Activated B cell treated with CpG ODN at 0.5 μM for 24 hours (primary cell): ENCODE measurements at regions not wholly inside any gene's neighbourhood (a gene's known extent, or its start where the extent isn't known, plus 50 kb on each side); places are given as distances from the start of the nearest gene placed in this dataset.

Source experiments
- ATAC-seq: fragments of 200-7000 bp; cut with Tn5 transposase; one replicate; pipeline ENCODE4 v1.10.0; 2021; ENCODE audit warnings: low read depth, mild to moderate bottlenecking, moderate library complexity
- CTCF ChIA-PET: fragments of 350-600 bp; sonication (Branson Sonifier 250); formaldehyde crosslinking; loops from one replicate; lab custom pipeline; 2021; ENCODE audit warnings: antibody characterized with exemption; lab: Charles Lee
- POLR2A ChIA-PET: fragments of 350-600 bp; sonication (Branson Sonifier 250); formaldehyde crosslinking; loops from one replicate; lab custom pipeline; 2021; ENCODE audit warnings: antibody characterized with exemption; lab: Charles Lee
- DNase-seq: peaks from one replicate; pipeline ENCODE4 v3.0.0; 2022
- H3K27ac Mint-ChIP-seq: one replicate; pipeline ENCODE4 v1.8.0; 2020; ENCODE audit warnings: mixed read lengths
- H3K27me3 Mint-ChIP-seq: one replicate; pipeline ENCODE4 v1.8.0; 2021; ENCODE audit warnings: mixed read lengths
- H3K36me3 Mint-ChIP-seq: one replicate; pipeline ENCODE4 v1.8.0; 2021; ENCODE audit warnings: low read depth, mixed read lengths
- H3K4me1 Mint-ChIP-seq: one replicate; pipeline ENCODE4 v1.8.0; 2021; ENCODE audit warnings: mixed read lengths
- H3K4me3 Mint-ChIP-seq: one replicate; pipeline ENCODE4 v1.8.0; 2020; ENCODE audit warnings: mild to moderate bottlenecking, mixed read lengths
- H3K9me3 Mint-ChIP-seq: one replicate; pipeline ENCODE4 v1.8.0; 2020; ENCODE audit warnings: mixed read lengths
- intact Hi-C: fragments of 100-400 bp; cut with micrococcal nuclease; formaldehyde crosslinking; loops from one replicate; pipeline ENCODE4 v1.15.1; 2024
- TF ChIP-seq, protein P1 (sequence below): fragments of 200-600 bp; IDR thresholded peaks from one replicate; pipeline ENCODE4 v1.8.0; 2022; ENCODE audit warnings: antibody characterized with exemption, mild to moderate bottlenecking

DNA sequence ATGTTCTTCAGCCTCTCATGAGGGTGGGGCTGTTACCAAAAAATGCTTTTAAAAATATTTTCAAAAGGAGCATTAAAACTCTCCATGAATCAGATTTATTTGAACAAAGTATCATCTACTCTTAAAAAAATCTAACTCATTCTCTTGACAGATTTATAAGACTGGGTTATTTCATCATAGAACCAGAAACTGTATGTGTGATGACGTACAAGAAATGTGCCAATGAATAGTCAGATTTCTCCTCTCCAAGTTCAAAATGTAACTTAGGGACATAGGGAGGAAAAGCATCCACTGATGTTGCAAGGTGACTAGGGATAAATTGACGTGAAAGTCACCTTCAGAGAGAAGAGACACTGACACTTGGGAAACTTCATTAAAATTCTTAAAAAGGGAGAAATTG is 89.1 kb upstream of the CLNK start:
- POLR2A ChIA-PET = no interaction called here
- no peak for ATAC-seq

DNA sequence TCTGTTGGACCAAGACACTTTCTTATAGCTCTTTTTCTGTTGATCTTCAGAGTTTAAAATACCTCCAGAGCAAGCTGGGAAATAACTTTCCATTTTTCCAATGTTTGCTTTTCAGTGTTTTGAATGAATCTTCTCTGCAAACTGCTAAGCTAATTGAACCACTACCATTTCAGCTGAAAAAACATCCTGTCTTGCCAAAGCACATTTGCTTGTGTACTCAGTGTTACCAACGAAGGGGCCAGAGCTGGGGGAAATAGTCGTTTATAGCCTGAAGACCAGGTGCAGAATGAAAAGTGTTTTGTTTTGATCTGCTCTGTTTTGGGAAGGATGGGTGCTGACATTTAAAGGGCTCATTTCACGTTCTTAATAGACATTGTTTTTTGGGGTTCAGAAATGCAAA is 88.4 kb upstream of the CLNK start:
- ChIA-PET POLR2A (no interaction called here), CTCF (no interaction called here)

More for the DNA sequence above, 89.1 kb upstream of the CLNK start:
- Mint-ChIP-seq H3K36me3 (no peaks in the 10 kb centered on the region), H3K4me3 (no peak overlapping the region), H3K27me3 (no peaks in the 10 kb centered on the region), H3K9me3 (no peaks in the 10 kb centered on the region), H3K27ac (no peak overlapping the region), H3K4me1 (peaks cover 2% of the 10 kb centered on the region)
- DNase-seq = no peak
- CTCF ChIA-PET = no interaction called here
- TF ChIP-seq, protein P1, sequence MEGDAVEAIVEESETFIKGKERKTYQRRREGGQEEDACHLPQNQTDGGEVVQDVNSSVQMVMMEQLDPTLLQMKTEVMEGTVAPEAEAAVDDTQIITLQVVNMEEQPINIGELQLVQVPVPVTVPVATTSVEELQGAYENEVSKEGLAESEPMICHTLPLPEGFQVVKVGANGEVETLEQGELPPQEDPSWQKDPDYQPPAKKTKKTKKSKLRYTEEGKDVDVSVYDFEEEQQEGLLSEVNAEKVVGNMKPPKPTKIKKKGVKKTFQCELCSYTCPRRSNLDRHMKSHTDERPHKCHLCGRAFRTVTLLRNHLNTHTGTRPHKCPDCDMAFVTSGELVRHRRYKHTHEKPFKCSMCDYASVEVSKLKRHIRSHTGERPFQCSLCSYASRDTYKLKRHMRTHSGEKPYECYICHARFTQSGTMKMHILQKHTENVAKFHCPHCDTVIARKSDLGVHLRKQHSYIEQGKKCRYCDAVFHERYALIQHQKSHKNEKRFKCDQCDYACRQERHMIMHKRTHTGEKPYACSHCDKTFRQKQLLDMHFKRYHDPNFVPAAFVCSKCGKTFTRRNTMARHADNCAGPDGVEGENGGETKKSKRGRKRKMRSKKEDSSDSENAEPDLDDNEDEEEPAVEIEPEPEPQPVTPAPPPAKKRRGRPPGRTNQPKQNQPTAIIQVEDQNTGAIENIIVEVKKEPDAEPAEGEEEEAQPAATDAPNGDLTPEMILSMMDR = no peak
- intact Hi-C loops = no loop called here

GRCh38 chr4:10765386-10765785 is 80.8 kb upstream of the CLNK start:
- intact Hi-C loops = no loop called here
- no peaks in the 10 kb centered on the region for H3K27me3 Mint-ChIP-seq
- ChIA-PET POLR2A (no interaction called here), CTCF (no interaction called here)
- no peak for ATAC-seq
- H3K9me3 Mint-ChIP-seq = peaks cover 16% of the 10 kb centered on the region
- no peaks in the 10 kb centered on the region for H3K36me3 Mint-ChIP-seq
- H3K4me1 Mint-ChIP-seq = no peaks in the 10 kb centered on the region
- no peak overlapping the region for H3K4me3 Mint-ChIP-seq
- TF ChIP-seq, protein P1 = no peak
- no peak for DNase-seq
- no peak overlapping the region for H3K27ac Mint-ChIP-seq

More for the DNA sequence above, 88.4 kb upstream of the CLNK start:
- no peak for ATAC-seq
- Mint-ChIP-seq H3K9me3 (no peaks in the 10 kb centered on the region), H3K27me3 (no peaks in the 10 kb centered on the region), H3K4me1 (peaks cover 2% of the 10 kb centered on the region), H3K36me3 (no peaks in the 10 kb centered on the region), H3K27ac (no peak overlapping the region), H3K4me3 (no peak overlapping the region)
- no peak for DNase-seq
- intact Hi-C loops = no loop called here
- TF ChIP-seq, protein P1 = no peak

- ChIA-PET POLR2A (no interaction called here), CTCF (no interaction called here)
- no peak overlapping the region for H3K27ac Mint-ChIP-seq
- H3K36me3 Mint-ChIP-seq = no peaks in the 10 kb centered on the region
- no peaks in the 10 kb centered on the region for H3K4me1 Mint-ChIP-seq
- H3K4me3 Mint-ChIP-seq = no peak overlapping the region
- DNase-seq (no peak), ATAC-seq (no peak)
- intact Hi-C loops = no loop called here
- H3K27me3 Mint-ChIP-seq = no peaks in the 10 kb centered on the region
- TF ChIP-seq, protein P1 = no peak
- peaks cover 16% of the 10 kb centered on the region for H3K9me3 Mint-ChIP-seq
These were observed 78.0 kb upstream of the CLNK start for GRCh38 chr4:10762561-10762960.

- CTCF ChIA-PET = no interaction called here
These were observed 77.3 kb upstream of the CLNK start for GRCh38 chr4:10761903-10762302.

More at GRCh38 chr4:10761903-10762302, 77.3 kb upstream of the CLNK start:
- DNase-seq (no peak), ATAC-seq (no peak)
- Mint-ChIP-seq H3K4me3 (no peak overlapping the region), H3K27me3 (no peaks in the 10 kb centered on the region), H3K27ac (no peak overlapping the region), H3K9me3 (peaks cover 16% of the 10 kb centered on the region), H3K36me3 (no peaks in the 10 kb centered on the region), H3K4me1 (no peaks in the 10 kb centered on the region)
- intact Hi-C loops = no loop called here
- POLR2A ChIA-PET = no interaction called here
- TF ChIP-seq, protein P1 = no peak
